ENCODE measurements at regions not wholly inside any gene's neighbourhood (a gene's known extent, or its start where the extent isn't known, plus 50 kb on each side); places are given as distances from the start of the nearest gene placed in this dataset.
"Not testable (repeated sequence)": the region's sequence is repeated elsewhere in the genome, so short reads cannot be mapped to it uniquely, and the experiment has no call there.

DNA sequence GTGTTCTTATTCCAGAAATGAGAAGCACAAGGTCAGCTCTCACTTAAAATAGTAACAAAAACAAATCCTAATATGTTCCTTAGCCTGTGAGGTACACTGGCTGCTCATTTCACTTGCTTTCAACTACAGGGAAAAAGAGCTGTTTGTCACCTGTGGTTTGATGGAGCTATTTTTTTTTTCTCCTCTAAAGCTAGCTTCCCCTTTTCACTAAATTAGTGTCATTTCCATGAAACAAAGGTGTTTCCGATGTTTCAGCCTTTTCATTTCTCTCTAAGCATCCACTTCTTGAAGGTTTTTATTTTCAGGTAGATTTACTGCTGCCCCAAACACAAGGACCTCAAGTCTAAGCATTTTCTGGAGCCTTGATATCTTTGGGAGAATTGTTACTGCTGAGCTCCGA is 148.6 kb downstream of the RBMX2 start:
- Histone ChIP-seq H3K36me3 (ENCODE audit: control insufficient read depth in 1 of 2, insufficient read depth in 2 of 2, low read length in 2 of 2) (no peaks in the 10 kb centered on the region), H3K9me3 (ENCODE audit: control insufficient read depth in 1 of 2, low read length in 2 of 2) (no peaks in the 10 kb centered on the region), H3K27me3 (ENCODE audit: control insufficient read depth in 1 of 2, insufficient read depth in 2 of 2, low read length in 2 of 2) (no peaks in the 10 kb centered on the region), H3K4me3 (ENCODE audit: low read depth in 1 of 2, low read length in 2 of 2) (no peak overlapping the region), H3K27ac (ENCODE audit: low read depth, low read length) (no peak overlapping the region), H3K9ac (ENCODE audit: low read depth in 1 of 2, low read length in 2 of 2) (no peak overlapping the region), H3K4me1 (ENCODE audit: control insufficient read depth in 1 of 2, insufficient read depth in 2 of 2, low read length in 2 of 2) (no peaks in the 10 kb centered on the region)

DNA sequence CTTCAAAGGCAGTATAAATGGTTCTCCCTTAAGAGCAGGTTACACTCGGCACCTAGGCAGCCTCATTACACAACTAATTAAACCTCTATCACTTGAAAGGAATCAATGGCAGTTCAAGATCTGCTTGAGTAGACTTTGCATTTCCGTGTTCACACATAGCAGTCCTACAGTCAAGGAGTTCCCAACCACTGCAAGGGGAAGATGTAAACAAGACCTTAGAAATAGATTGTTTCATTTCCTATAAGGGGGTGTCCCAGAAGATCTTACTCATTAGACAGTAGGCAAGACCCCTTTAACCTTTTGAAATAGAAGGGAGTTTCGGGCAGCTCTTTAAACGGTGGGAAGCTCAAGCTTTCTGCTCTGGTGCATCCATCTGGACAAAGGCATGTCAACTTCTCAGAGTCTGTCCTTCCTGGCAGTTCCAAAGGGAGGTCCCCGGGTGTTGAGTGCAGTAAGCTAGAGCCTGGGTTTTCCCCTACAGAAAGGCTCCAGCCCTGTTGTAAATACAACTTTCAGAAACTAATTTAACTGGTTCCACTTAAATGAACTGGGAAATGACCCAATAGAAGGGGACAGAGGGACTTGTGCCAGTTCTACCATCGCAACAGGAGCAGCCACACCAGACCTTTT is 150.8 kb downstream of the RBMX2 start:
- Histone ChIP-seq H3K36me3 (ENCODE audit: control insufficient read depth in 1 of 2, insufficient read depth in 2 of 2, low read length in 2 of 2) (no peaks in the 10 kb centered on the region), H3K27me3 (ENCODE audit: control insufficient read depth in 1 of 2, insufficient read depth in 2 of 2, low read length in 2 of 2) (no peaks in the 10 kb centered on the region), H3K4me1 (ENCODE audit: control insufficient read depth in 1 of 2, insufficient read depth in 2 of 2, low read length in 2 of 2) (no peaks in the 10 kb centered on the region), H3K4me3 (ENCODE audit: low read depth in 1 of 2, low read length in 2 of 2) (no peak overlapping the region), H3K27ac (ENCODE audit: low read depth, low read length) (no peak overlapping the region), H3K9me3 (ENCODE audit: control insufficient read depth in 1 of 2, low read length in 2 of 2) (no peaks in the 10 kb centered on the region), H3K9ac (ENCODE audit: low read depth in 1 of 2, low read length in 2 of 2) (no peak overlapping the region)

DNA sequence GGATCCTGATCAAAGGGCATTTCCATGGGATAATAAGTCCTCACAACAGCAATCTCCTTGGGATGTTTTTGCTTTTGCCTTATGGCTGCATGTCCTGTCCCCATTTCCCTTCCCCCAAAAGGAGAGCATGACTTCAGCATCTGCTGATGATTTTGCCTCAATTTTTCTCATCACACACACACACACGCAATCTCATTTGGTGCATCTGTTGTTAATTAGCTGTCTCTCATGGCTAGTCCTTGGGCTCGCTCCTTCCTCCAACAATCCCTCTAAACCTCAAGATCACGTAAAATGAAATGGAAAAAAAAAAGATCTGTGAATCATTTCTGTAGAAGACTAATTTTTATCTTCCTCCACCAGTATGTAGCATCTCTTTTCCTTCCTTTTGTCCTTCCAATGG is 153.6 kb downstream of the RBMX2 start:
- no peaks in the 10 kb centered on the region for H3K9me3 ChIP-seq (ENCODE audit: control insufficient read depth in 1 of 2, low read length in 2 of 2)

DNA sequence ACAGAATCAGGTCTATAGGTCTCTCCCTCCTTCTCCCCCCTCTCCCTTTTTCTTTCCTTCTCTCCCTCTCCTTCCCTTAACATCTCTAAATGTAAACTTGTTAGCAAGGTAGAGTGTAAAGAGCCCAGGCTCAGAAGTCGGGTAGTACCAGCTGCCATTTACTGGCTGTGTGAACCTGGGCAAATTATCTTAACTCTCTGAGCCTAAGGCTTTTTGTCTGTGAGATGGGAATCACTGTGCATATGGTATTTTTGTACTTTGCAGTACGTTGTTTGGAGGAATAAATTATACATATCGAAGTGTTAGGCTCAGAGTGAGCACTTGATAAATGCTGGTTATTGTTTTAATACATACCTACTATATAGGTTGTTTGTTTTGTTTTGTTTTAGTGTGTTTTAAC is 154.0 kb downstream of the RBMX2 start:
- Histone ChIP-seq H3K27me3 (ENCODE audit: control insufficient read depth in 1 of 2, insufficient read depth in 2 of 2, low read length in 2 of 2) (no peaks in the 10 kb centered on the region), H3K9ac (ENCODE audit: low read depth in 1 of 2, low read length in 2 of 2) (no peak overlapping the region), H3K4me1 (ENCODE audit: control insufficient read depth in 1 of 2, insufficient read depth in 2 of 2, low read length in 2 of 2) (no peaks in the 10 kb centered on the region), H3K27ac (ENCODE audit: low read depth, low read length) (no peak overlapping the region), H3K36me3 (ENCODE audit: control insufficient read depth in 1 of 2, insufficient read depth in 2 of 2, low read length in 2 of 2) (no peaks in the 10 kb centered on the region), H3K9me3 (ENCODE audit: control insufficient read depth in 1 of 2, low read length in 2 of 2) (no peaks in the 10 kb centered on the region), H3K4me3 (ENCODE audit: low read depth in 1 of 2, low read length in 2 of 2) (no peak overlapping the region)

More for the DNA sequence above, 153.6 kb downstream of the RBMX2 start:
- no peaks in the 10 kb centered on the region for H3K4me1 ChIP-seq (ENCODE audit: control insufficient read depth in 1 of 2, insufficient read depth in 2 of 2, low read length in 2 of 2)
- no peaks in the 10 kb centered on the region for H3K27me3 ChIP-seq (ENCODE audit: control insufficient read depth in 1 of 2, insufficient read depth in 2 of 2, low read length in 2 of 2)
- no peak overlapping the region for H3K4me3 ChIP-seq (ENCODE audit: low read depth in 1 of 2, low read length in 2 of 2)
- no peak overlapping the region for H3K27ac ChIP-seq (ENCODE audit: low read depth, low read length)
- no peak overlapping the region for H3K9ac ChIP-seq (ENCODE audit: low read depth in 1 of 2, low read length in 2 of 2)
- no peaks in the 10 kb centered on the region for H3K36me3 ChIP-seq (ENCODE audit: control insufficient read depth in 1 of 2, insufficient read depth in 2 of 2, low read length in 2 of 2)

DNA sequence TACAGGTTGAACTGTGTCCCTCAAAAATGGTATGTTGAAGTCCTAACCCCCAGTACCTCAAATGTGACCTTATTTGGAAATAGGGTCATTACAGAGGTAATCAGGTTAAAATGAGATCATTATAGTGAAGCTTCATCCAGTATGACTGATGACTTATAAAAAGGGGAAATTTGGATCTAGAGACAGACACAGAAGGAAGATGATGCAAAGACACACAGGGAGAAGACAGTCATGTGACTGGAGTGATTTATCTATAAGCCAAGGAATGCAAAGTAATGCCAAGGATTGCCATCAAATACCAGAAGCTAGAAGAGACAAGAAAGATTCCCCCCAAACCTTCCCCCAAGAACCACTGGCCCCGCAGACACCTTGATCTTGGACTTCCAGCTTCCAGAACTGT is 155.2 kb downstream of the RBMX2 start:
- no peak overlapping the region for H3K9ac ChIP-seq (ENCODE audit: low read depth in 1 of 2, low read length in 2 of 2)
- H3K27ac ChIP-seq (ENCODE audit: low read depth, low read length): no peak overlapping the region
- no peaks in the 10 kb centered on the region for H3K4me1 ChIP-seq (ENCODE audit: control insufficient read depth in 1 of 2, insufficient read depth in 2 of 2, low read length in 2 of 2)
- no peaks in the 10 kb centered on the region for H3K36me3 ChIP-seq (ENCODE audit: control insufficient read depth in 1 of 2, insufficient read depth in 2 of 2, low read length in 2 of 2)
- no peak overlapping the region for H3K4me3 ChIP-seq (ENCODE audit: low read depth in 1 of 2, low read length in 2 of 2)
- no peaks in the 10 kb centered on the region for H3K9me3 ChIP-seq (ENCODE audit: control insufficient read depth in 1 of 2, low read length in 2 of 2)
- H3K27me3 ChIP-seq (ENCODE audit: control insufficient read depth in 1 of 2, insufficient read depth in 2 of 2, low read length in 2 of 2): no peaks in the 10 kb centered on the region

DNA sequence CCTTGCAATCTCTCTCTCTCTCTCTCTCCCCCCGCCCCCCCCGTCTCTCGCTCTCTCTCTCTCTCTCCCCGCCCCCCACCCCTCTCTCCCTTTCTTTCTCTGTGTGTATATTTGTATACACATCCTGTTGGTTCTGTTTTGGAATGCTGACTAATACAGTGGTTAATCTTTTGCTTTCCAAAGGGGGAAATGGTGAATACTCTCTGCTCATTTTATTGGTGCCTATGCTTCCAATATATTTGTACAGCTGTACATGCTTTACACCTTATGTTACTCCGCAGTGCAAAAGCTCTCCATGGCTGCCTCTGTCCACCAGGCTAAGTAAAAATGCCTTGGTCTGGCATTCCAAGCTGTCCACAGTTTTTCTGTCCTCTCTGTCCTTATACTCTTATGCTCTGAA is 158.8 kb downstream of the RBMX2 start:
- no peak overlapping the region for H3K9ac ChIP-seq (ENCODE audit: low read depth in 1 of 2, low read length in 2 of 2)
- no peaks in the 10 kb centered on the region for H3K36me3 ChIP-seq (ENCODE audit: control insufficient read depth in 1 of 2, insufficient read depth in 2 of 2, low read length in 2 of 2)
- no peaks in the 10 kb centered on the region for H3K9me3 ChIP-seq (ENCODE audit: control insufficient read depth in 1 of 2, low read length in 2 of 2)
- no peaks in the 10 kb centered on the region for H3K4me1 ChIP-seq (ENCODE audit: control insufficient read depth in 1 of 2, insufficient read depth in 2 of 2, low read length in 2 of 2)
- H3K27me3 ChIP-seq (ENCODE audit: control insufficient read depth in 1 of 2, insufficient read depth in 2 of 2, low read length in 2 of 2): no peaks in the 10 kb centered on the region
- H3K4me3 ChIP-seq (ENCODE audit: low read depth in 1 of 2, low read length in 2 of 2): no peak overlapping the region
- H3K27ac ChIP-seq (ENCODE audit: low read depth, low read length): no peak overlapping the region

DNA sequence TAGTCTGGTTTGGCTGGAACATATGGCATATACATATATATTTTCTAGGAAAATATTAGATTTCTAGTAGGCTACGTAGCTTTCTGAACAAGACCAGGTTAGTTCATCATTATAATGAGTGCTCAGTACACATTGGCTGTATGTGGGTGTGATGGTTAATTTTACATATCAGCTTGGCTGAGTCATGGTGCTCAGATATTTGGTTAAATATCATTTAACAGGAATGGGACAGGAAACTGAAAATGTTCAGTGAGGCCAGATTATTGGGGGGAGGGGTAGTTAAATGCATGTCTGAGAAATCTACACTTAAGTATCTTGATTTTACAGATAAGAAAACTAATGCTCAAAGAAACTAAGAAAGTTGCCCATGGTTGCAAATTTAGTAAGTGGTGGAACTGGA is 160.1 kb downstream of the RBMX2 start:
- Histone ChIP-seq H3K27ac (ENCODE audit: low read depth, low read length) (no peak overlapping the region), H3K36me3 (ENCODE audit: control insufficient read depth in 1 of 2, insufficient read depth in 2 of 2, low read length in 2 of 2) (no peaks in the 10 kb centered on the region), H3K9me3 (ENCODE audit: control insufficient read depth in 1 of 2, low read length in 2 of 2) (no peaks in the 10 kb centered on the region), H3K9ac (ENCODE audit: low read depth in 1 of 2, low read length in 2 of 2) (no peak overlapping the region), H3K4me1 (ENCODE audit: control insufficient read depth in 1 of 2, insufficient read depth in 2 of 2, low read length in 2 of 2) (no peaks in the 10 kb centered on the region), H3K4me3 (ENCODE audit: low read depth in 1 of 2, low read length in 2 of 2) (no peak overlapping the region), H3K27me3 (ENCODE audit: control insufficient read depth in 1 of 2, insufficient read depth in 2 of 2, low read length in 2 of 2) (no peaks in the 10 kb centered on the region)

DNA sequence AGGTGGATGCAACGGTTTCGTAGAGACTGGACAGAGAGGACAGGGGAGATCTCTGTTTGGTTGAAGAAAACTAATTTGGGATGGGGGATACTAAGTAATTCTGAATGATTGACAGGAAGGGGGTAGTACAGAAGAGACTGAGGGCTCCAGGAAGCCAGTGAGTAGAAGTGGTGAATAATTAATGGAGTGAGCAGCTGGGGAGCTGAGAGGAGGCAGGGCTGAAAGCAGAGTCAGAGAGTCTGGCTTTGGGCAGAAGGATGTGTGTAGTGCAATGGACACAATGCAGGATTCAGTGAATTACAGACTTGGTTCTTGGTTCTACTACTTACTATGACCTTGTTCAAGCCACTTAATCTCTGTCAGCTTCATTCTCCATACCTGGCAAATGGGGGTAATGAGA is 161.7 kb downstream of the RBMX2 start:
- no peak overlapping the region for H3K4me3 ChIP-seq (ENCODE audit: low read depth in 1 of 2, low read length in 2 of 2)
- H3K9ac ChIP-seq (ENCODE audit: low read depth in 1 of 2, low read length in 2 of 2): no peak overlapping the region
- H3K27ac ChIP-seq (ENCODE audit: low read depth, low read length): no peak overlapping the region
- H3K36me3 ChIP-seq (ENCODE audit: control insufficient read depth in 1 of 2, insufficient read depth in 2 of 2, low read length in 2 of 2): no peaks in the 10 kb centered on the region
- no peaks in the 10 kb centered on the region for H3K4me1 ChIP-seq (ENCODE audit: control insufficient read depth in 1 of 2, insufficient read depth in 2 of 2, low read length in 2 of 2)
- no peaks in the 10 kb centered on the region for H3K27me3 ChIP-seq (ENCODE audit: control insufficient read depth in 1 of 2, insufficient read depth in 2 of 2, low read length in 2 of 2)
- no peaks in the 10 kb centered on the region for H3K9me3 ChIP-seq (ENCODE audit: control insufficient read depth in 1 of 2, low read length in 2 of 2)

DNA sequence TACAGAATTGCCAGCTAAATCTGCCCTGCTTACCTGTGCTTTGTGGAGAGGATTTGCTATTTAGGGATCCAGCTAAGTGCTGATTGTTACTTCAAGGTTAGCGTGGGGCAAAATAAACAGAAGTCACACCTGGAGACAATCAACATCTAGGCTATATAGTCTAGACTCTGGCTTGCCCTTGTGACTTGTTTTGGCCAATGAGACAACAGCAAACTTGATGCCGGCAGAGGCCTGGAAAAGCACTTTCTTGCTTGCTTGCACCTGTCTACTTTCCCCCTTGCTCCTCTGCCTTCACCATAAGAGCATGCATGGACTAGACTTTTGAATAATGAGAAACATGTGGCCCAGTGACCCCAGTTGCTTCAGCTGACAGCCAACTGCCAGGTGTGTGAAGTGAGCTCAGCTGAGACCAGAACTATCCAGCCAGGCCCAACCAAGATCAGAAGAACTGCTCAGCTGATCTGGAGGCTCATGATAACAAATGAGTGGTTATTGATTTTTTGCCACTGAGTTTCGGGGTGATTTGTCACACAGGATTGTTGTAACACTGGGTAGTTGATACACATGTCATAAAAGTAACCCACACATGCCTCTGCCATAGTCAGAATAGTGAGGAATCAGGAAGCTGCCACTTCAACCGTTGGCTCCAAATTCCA is 164.4 kb downstream of the RBMX2 start:
- Histone ChIP-seq H3K4me1 (ENCODE audit: control insufficient read depth in 1 of 2, insufficient read depth in 2 of 2, low read length in 2 of 2) (no peaks in the 10 kb centered on the region), H3K36me3 (ENCODE audit: control insufficient read depth in 1 of 2, insufficient read depth in 2 of 2, low read length in 2 of 2) (no peaks in the 10 kb centered on the region), H3K4me3 (ENCODE audit: low read depth in 1 of 2, low read length in 2 of 2) (no peak overlapping the region), H3K27me3 (ENCODE audit: control insufficient read depth in 1 of 2, insufficient read depth in 2 of 2, low read length in 2 of 2) (no peaks in the 10 kb centered on the region), H3K27ac (ENCODE audit: low read depth, low read length) (no peak overlapping the region), H3K9ac (ENCODE audit: low read depth in 1 of 2, low read length in 2 of 2) (no peak overlapping the region), H3K9me3 (ENCODE audit: control insufficient read depth in 1 of 2, low read length in 2 of 2) (no peaks in the 10 kb centered on the region)

DNA sequence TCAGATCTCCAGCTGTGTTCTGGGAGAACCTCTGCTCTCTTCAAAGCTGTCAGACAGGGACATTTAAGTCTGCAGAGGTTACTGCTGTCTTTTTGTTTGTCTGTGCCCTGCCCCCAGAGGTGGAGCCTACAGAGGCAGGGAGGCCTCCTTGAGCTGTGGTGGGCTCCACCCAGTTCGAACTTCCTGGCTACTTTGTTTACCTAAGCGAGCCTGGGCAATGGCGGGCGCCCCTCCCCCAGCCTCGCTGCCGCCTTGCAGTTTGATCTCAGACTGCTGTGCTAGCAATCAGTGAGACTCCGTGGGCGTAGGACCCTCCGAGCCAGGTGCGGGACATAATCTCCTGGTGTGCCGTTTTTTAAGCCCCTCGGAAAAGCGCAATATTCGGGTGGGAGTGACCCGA is 171.2 kb downstream of the RBMX2 start:
- not testable (repeated sequence) for H3K4me1 ChIP-seq (ENCODE audit: control insufficient read depth in 1 of 2, insufficient read depth in 2 of 2, low read length in 2 of 2); H3K27me3 ChIP-seq (ENCODE audit: control insufficient read depth in 1 of 2, insufficient read depth in 2 of 2, low read length in 2 of 2); H3K27ac ChIP-seq (ENCODE audit: low read depth, low read length); H3K9ac ChIP-seq (ENCODE audit: low read depth in 1 of 2, low read length in 2 of 2); H3K36me3 ChIP-seq (ENCODE audit: control insufficient read depth in 1 of 2, insufficient read depth in 2 of 2, low read length in 2 of 2); H3K4me3 ChIP-seq (ENCODE audit: low read depth in 1 of 2, low read length in 2 of 2); H3K9me3 ChIP-seq (ENCODE audit: control insufficient read depth in 1 of 2, low read length in 2 of 2)
